Astrocyte of the hippocampus (primary cell): ENCODE measurements at regions not wholly inside any gene's neighbourhood (a gene's known extent, or its start where the extent isn't known, plus 50 kb on each side); places are given as distances from the start of the nearest gene placed in this dataset.
A peak's percentile ranks its signal among the peaks of the same experiment; 100 is the strongest.

Source experiments
- DNase-seq: peaks from one replicate; pipeline ENCODE4 v3.0.0; 2011; ENCODE audit warnings: low read depth, low spot score

DNA sequence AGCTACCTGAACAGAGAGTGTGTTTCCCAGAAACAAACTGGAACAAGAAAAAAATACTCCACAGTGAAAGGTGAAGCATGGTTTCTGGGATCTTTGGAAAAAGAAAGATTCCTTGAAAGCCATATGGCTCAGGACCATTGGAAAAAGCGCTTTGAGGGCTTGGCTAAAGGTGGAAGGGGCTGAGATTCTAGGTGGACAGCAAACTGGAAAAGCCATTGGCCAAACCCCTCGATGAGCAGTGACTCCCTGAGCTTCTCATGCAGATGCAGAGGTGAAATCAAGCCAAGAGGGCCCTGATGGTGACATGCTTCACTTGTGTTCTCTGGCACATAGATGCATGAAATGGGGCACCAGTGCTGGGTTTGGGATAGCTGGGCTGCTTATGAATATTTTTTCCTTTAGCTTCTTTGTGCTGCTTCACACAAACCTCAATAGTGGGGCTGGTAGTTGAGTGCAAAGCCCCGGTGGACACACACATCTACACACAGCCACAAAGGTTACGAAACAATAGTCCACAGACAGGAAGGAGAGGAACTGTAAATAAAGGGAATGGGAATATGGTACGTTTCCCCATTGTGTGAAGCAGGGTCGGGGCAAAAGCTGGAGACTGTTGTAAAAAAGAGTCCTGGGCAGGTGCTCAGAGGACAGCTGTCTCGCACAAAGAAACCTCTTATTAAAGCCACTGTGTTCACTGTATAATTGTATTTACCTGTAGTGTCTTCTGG is 117.8 kb downstream of the FOXA2 start:
- no peak for DNase-seq

DNA sequence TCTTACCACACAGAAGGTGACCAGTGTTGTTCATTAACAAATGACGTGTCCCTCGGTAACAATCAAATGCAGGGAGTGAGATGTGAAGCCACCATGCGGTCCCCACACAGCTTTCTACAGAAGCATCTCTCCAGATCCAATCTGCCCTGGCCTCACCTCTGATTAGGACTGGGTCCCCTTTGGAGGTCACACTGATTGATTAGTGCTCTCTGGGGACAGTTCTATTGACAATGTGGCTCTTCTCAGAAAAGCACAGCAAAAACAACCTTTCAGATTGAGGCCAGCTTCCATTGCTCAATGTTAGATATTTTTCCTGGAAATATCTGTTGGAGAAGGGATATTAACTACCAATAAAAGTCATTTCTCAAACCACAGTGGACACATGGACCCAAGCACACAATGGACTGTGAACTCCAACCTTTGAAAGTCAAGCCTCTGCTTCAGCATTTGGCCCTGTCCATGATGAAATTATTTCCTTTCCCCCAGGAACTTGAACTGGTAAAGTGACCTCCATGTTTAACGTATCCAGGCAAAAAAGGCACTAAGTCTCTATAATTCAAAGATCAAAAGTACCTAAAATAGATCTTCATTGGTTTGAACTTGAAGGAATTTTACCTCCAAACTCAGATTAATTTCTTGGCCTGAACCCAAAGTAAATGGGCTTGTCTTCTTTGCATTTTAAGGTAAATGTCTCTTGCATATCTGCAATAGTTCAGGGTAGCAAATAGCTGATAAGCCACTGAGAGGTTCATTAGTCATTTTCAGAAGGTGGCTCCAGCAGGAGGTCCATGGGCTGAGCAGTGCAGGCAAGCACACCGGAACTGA is 118.5 kb downstream of the FOXA2 start:
- no peak for DNase-seq

DNA sequence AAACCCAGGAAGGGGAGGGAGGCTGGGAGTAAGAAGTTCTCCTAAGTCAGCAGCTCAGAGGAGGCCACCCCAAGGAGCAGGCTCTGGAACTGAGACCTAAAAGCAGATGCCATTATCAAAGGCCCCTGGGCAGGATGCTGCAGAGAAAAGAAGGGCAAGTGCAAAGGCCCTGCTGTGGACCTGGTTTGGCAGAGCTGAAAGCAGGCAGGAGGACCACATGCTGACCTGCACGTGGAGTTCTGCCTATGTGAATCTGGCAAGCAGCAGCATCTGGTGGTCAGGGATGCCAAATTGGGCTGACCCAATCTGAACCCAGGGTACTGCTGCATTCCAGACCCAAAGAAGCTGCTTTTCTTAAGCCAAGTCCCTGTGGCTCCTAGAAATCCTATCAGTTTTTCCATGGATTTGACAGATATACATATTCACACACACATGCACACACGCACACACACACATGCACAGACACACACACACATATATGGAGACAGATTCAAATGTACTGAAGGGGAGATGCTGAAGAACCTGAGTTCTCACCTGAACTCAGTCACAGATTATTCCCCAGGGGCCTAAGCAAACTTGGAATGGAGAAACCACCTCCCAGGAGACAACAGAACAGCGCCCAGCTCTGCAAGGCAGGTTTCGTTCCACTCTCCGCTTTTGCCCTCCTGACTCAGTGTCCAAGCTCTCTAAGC is 119.9 kb downstream of the FOXA2 start:
- DNase-seq, result no peak

DNA sequence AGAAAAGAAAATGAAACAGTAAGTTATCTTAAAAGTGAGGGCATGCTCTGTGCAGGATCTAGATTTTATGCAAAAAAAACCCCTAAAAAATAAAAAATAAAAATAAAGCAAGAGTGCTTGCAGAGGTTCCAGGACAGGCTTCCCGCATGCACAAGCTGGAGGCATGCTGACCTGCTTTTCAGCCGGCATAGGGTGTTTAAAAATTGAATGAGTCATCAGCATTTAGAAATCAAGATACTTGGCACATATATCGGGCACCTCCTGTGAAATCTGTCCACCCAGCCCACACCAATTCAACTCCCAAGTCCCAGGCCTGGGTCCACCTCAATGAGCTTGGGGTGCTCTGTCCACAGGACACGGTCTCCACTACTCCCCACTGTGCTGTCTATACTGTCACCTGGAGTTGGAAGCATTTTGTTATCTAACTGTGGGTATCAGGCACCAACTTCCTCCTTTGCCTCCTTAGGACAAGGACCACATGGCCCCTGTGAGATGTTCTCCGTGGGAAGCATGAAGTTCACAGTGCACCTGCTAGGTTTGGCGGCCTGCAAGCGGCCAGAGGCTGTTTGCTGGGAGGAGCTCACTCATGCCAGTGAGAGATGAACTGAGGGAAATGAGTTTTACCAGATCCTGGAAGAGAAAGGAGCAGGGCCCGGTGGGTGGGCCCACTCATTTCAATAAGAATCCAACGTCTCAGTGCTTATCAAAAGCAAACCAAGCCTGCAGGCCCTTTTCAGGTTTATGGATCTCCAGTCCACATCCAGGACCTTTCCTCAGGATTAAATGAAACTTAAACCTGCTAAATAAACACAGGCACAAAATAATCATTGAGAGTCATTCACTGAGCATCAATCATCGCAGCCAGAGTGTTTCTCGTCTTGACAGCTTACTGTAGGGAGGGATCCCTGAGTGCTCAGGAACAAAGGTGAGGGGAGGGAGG is 121.1 kb downstream of the FOXA2 start:
- DNase-seq, result no peak

DNA sequence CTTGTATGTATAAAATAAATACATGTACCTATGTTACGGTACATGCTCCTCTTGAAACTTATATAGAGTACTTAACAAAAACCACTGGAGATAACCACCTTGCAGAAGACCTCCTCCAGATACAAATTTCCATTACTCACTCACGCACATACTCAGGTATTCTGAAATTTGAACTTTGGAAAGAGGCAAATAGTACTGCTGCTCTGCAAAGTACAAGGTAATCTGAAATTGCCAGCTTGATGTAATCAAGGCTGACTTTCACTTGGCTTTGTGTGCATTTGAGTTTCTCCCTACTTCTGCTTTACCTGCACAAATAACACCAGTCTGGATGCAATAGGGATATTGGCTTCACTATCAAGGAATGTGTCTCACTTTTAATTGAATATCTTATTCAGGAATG is 123.6 kb downstream of the FOXA2 start:
- no peak for DNase-seq

DNA sequence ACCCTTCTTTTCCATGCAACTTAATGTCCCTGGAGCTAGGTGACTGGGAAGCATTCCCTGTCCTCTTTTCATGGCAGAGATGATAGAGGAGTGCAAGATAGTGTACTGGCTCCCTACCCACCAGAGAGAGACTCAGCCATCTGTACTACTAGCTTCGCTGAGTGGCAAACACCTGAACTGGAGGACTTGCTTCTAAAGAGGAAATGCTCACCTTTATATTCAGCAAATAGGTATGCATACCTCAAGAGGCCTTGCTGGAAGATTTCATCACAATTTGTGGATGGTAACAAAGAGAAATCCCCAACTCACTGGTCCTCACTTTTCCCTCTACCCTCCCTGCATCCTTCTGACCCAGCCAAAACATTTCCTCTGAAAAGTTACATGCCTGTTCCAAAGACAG is 124.1 kb downstream of the FOXA2 start:
- no peak for DNase-seq

DNA sequence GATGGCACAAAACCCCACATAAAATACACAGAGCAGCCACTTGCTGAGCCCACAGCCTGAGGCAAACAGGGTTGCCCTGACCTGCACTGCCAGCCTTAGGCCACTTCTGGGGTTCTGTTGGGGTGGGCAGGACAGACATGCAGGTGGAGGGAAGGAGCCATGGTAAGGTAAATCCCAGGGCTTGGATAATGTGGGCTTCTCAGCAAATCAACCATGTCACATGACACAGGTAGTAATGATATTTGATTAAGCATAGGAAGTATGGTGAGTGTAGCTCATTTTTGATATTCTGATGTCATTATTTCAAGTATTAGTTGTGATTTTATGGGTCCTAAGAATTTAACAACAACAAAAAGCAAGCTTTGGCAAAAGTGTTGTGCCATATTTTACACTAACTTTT is 124.6 kb downstream of the FOXA2 start:
- DNase-seq, result no peak

DNA sequence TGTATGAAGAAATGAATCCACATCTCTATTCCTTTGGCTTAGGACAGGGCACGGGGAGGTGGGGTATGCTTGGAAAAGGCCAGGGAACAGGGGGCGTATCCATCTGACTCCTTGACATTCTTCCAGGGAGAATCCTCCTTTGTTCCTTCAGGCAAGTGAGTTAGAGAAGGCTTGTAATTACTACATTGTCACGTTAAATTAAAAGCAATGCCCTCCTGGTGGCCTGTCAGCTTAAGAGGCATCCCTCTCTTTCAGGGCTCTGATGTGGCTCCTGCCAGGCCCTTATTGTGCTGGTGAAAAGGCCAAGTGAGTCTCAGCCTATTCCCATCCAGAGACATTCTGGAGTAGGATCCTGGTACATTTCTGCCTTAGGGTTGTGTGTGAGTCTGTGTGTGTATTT is 128.3 kb downstream of the FOXA2 start:
- DNase-seq, result no peak

DNA sequence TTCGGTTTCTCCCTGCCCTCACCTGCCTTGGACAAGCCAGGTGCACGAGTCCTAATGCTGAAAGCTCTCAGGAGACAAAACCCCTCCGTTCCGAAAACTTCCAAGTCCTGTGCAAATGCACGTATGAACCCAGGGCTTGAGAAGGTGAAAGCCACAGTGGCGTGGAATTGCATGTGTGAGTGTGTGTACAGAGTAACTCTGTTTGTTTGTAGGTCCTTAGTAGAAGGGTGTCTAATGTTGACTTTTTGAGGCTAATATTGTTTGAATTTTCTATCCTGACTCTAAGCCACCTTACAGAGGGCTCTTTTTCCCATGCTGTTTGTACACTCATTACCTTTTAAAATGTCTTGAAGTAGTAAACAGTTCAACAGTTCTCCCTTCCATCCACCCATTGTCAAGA is 129.1 kb downstream of the FOXA2 start:
- no peak for DNase-seq

DNA sequence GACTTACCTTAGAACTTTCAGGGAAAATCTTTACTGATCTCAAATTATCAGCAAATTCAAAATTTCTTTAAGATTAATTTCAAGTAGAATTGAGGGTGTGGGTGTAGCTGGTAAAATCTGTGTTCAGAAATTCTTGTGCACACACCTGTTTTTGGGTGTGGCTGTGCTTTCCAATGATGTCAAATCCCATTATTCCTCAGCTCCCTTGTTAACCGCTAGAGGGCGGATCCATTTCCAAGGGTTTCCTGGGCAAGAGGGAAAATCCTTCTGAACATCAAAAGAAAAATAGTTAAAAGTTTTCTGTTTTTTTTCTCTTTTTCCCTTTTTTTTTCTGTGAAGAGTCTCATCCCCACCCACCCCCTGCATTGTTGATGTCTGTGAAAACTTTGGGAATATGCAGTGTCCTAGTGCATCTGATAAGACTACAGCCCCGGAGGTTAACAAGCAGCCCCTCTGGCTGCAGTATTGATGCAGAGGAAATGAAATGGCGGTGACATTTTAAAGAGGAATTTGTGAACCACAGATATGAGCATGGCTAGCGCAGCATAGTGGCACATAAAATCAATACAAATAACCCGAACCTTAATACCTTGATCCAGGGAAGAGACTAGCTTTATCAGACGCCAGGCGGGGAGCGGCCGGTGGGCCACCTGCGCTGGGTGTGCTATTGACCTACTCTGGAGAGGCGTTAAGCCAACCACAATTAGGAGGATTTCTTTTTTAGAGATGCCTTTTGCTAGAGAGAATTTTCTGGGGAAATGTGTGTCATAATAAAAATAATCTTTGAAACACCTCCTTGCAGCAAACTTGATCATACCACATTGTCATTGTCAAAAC is 130.9 kb downstream of the FOXA2 start:
- peak; percentile 5 for DNase-seq

DNA sequence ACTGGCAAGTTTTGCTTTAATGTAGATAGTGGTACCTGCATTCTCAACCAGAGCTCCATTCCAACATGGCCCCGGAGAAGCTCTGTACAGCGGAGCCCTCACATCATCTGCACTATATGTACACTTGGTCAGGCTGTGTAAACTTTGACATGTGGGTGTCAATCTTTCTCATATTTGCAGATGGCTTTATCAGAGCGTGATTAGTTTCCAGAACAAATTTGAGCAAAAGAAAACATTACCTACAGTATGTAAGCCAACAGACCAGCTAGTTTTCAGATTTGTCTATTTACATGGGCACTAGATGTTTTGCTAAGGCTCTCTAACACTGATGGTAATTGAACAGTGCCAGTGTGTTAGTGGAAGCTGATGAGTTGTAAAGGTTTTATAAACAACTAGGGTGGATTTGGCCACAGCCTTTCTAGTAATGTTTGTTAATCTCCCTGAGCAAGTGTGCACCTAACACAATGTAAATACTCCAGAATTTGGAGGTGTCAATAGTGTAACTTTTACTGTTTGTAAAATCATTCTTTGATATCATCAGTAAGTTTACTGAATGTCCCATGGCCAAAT is 131.8 kb downstream of the FOXA2 start:
- no peak for DNase-seq

DNA sequence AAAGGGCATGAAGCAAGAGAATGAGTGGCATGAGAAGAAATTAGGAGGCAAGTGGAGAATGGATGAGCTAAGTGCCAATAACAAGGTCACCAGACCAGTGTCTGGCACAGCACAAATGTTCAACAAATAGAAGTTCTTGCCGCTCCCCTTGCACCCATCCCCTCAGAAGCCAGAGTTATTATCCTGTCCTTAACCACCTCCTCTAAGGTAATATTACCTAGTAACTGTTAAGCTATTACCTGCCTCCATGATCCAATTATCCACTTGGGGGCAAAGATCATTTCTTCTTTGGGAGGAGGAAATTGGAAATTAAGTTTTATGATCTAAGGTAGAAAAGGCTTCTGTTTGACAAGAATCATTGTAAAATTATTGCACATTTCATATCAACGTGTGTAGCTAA is 133.8 kb downstream of the FOXA2 start:
- no peak for DNase-seq

DNA sequence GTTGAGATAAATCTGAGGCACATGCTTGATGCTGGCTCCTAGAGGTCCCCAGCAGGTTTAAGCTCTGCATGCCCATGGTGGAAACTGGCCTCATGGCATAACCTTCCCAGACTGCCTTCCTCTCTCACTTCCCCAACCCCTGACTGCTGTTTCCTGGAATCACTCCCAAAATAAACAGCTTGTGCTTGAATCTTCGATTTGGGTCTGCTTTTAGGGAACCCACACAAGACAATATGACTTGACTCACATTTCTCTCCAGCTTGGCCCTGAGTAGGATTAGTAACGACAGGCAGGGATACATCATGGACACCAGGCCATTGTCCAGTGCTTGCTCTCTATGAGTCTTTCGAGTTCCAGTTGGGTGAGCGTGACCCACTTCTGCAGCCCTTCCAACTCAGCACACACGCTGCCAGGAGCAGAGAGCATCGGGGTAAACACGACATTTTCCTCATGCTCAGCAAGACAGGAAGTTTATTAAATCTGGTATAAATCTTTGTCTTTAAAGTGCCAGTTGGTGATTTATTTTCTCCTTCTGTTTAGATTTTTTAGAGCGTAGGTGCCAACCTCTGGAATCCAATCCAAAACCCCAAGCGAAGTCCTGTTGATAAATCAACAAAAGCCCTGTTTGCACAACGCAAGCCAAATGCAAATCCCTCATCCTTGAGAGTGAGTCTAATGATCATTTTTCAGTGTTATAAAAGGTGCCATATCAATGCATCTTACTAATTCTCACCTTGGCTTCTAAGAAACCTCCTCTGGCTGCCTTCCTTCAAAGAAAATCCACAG is 135.0 kb downstream of the FOXA2 start:
- DNase-seq, result no peak

DNA sequence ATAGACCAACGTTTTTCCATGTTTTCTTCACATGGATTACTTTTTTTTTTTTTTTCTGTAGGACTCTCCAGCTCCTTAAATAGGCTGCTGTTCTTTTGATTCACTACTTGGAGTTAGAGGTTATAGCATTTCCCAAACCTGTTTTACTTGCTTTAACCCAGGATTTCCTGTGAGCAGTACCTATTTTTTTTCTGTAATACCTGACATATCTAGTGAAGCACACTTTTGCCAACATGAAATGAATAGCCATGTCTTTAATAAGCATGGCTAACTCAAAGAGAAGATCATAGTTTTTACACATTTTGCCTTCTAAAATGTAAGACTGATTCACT is 137.0 kb downstream of the FOXA2 start:
- no peak for DNase-seq

DNA sequence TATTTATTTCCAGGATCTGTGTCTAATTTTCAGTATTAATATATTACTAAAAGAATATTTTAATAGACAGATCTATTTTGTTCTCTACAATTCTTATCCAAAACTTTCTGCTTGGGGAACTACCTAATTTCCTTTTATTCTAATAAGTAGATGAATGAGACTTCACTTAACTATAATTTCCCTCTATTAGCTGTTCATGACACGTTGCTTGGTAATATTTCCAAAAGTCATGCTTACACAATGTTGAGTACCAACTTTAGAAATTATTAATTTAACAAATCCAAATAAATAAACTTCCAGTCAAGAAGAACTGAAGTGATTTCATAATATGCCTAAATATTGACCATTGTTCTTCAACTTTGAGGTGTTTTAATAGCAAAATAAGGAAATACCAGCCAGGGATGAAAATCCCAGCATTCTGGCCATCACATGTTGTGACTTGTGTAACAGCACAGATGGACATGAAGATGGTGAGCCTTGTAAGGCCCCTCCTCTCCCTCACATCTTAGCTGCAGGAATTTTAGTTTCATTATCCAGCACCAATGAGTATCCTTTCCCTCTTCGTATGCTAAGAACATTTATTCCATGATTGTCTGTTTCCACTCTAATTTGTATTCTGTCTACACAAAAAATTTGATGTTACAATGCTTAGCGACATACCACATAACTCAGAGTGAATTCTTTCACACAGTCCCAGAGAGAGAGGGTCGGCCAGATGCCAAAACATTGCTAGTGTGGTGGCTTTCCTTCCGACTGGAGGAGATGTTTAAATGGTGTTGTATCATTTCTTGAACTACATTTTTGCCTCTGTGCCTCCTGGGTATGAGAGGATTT is 137.5 kb downstream of the FOXA2 start:
- DNase-seq, result no peak

DNA sequence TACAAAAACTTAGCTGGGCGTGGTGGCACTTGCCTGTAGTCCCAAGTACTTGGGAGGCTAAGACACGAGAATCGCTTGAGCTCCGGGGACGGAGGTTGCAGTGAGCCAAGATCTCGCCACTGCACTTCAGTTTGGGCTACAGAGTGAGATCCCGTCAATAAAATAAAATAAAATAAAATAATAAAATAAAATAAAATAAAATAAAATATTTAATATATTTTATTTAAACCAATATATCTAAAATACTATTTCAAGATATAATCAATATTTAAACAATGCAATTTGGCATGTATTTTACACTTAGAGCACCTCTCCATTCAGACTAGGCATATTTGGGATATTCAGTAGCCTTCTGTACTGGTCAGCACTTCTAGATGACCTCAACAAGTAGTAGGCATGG is 142.1 kb downstream of the FOXA2 start:
- no peak for DNase-seq

DNA sequence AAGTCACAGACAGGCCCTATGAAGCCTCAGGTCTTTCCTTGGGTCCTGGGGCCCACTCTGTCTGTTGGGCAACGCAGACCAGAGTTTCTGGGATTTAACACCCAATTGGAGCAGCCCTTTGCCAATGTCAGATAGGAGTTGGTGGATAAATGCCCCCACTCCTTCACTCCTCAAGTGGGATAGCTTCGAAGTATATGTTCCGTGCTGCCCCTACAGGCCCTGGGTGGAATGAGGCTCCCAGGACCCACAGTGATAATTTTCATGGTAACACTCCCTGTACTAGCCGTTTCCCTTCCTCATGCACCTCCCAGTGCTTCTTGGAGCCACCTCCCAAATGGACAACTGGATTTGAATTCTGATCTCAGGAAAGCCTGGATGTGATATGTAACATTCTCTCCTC is 145.4 kb downstream of the FOXA2 start:
- no peak for DNase-seq

DNA sequence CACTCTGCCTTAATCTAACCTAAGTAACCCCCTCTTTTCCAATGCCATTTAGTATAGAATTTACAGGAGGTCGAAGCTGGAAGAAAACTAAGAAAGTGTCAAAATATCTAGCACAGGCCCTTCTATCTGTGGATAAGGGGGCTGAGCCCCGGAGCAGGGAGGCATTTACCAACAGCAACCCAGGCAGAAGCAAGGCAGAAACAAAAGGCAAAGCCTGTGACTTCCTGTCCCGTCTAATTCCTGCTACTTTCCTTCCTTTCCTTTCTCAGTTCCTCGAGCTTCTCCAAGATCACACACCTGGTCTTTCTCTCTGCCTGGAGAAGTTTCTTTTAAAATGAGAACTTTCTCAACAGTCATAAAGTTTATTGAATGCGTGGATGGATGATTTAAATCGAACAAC is 146.0 kb downstream of the FOXA2 start:
- DNase-seq, result no peak

DNA sequence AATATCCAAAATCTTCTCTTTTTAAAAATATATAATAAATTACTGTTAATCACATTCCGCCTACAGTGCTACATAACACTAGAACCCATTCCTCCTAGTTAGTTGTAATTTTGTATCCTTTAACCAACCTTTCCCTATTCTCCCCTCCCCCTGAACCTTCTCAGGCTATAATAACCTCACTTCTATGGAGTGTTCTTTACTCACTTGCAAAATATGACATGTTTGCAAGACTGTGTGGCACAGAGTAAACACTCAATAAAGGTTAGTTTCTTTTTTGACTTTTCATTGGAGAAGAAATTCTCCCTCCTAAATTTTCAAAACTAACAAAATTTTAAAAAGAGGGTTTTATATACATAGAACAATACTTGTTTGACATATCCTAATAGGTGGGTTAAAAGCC is 147.0 kb downstream of the FOXA2 start:
- DNase-seq, result no peak
